BJ (cell line): ENCODE measurements at regions not wholly inside any gene's neighbourhood (a gene's known extent, or its start where the extent isn't known, plus 50 kb on each side); places are given as distances from the start of the nearest gene placed in this dataset.
A peak's percentile ranks its signal among the peaks of the same experiment; 100 is the strongest.

ENCODE experiments used
- CTCF ChIA-PET: fragments of 350-600 bp; formaldehyde crosslinking; extraction: SDS; loops from one replicate; lab custom pipeline; 2021; ENCODE audit warnings: antibody characterized with exemption, inconsistent platforms; lab: Yijun Ruan, JAX
- POLR2A ChIA-PET: fragments of 300-600 bp; sonication (Branson Sonifier 250); formaldehyde crosslinking; extraction: SDS; loops from one replicate; lab custom pipeline; 2021; ENCODE audit warnings: antibody characterized with exemption; lab: Charles Lee
- DNase-seq: peaks from one replicate; pipeline ENCODE4 v3.0.0-alpha.2; 2011; ENCODE audit warnings: low read depth
- H3K27me3 ChIP-seq: 2 replicates; pipeline ENCODE4 v1.6.0; 2011; ENCODE audit warnings: low read length; ENCODE audit not compliant: control insufficient read depth, insufficient read depth
- H3K36me3 ChIP-seq: 2 replicates; pipeline ENCODE4 v1.5.1; 2011; ENCODE audit warnings: low read length; ENCODE audit not compliant: control insufficient read depth, insufficient read depth
- H3K4me3 ChIP-seq: 2 replicates; pipeline ENCODE4 v1.5.1; 2011; ENCODE audit warnings: low read depth, mild to moderate bottlenecking, control low read depth, low read length
- TF ChIP-seq, protein P1 (sequence below): IDR thresholded peaks from 2 replicates; pipeline ENCODE4 v1.5.1; 2011; ENCODE audit warnings: low read depth, mild to moderate bottlenecking, control low read depth, inconsistent platforms, low read length, moderate library complexity; ENCODE audit not compliant: insufficient read depth

GRCh38 chr16:73172241-73172972 is 124.5 kb upstream of the ZFHX3 start:
- CTCF ChIA-PET, result interaction anchor here (0.7 to 1.3 kb wide), 2 partner anchors 9 to 37 kb away, joined by 3 to 4 read pairs; no protein-coding TSS in a partner anchor

DNA sequence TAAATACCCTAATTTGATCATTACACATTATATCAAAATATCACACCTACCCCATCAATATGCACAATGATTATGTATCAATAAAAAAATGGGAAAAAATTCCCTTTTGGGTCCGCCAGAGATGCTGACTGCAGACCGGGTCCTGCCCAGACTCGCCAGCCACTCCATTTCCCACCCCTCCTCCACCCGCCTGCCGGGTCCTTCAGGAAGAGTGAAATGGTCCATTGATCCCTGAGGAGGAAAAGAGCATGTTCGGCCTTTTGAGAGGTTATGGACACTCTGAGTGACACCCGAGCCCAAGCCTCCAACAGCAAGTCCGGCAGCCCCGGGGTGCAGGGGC is 123.9 kb upstream of the ZFHX3 start:
- H3K4me3 ChIP-seq, result no peak overlapping the region
- TF ChIP-seq, protein P1, sequence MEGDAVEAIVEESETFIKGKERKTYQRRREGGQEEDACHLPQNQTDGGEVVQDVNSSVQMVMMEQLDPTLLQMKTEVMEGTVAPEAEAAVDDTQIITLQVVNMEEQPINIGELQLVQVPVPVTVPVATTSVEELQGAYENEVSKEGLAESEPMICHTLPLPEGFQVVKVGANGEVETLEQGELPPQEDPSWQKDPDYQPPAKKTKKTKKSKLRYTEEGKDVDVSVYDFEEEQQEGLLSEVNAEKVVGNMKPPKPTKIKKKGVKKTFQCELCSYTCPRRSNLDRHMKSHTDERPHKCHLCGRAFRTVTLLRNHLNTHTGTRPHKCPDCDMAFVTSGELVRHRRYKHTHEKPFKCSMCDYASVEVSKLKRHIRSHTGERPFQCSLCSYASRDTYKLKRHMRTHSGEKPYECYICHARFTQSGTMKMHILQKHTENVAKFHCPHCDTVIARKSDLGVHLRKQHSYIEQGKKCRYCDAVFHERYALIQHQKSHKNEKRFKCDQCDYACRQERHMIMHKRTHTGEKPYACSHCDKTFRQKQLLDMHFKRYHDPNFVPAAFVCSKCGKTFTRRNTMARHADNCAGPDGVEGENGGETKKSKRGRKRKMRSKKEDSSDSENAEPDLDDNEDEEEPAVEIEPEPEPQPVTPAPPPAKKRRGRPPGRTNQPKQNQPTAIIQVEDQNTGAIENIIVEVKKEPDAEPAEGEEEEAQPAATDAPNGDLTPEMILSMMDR, result no peak
- CTCF ChIA-PET, result interaction anchor here (1.3 kb wide), 1 partner anchor 37 kb away, joined by 3 read pairs; no protein-coding TSS in a partner anchor
- POLR2A ChIA-PET, result no interaction called here
- peaks cover 3% of the 10 kb centered on the region for H3K27me3 ChIP-seq
- H3K36me3 ChIP-seq, result no peaks in the 10 kb centered on the region
- DNase-seq, result no peak

More at GRCh38 chr16:73172241-73172972, 124.5 kb upstream of the ZFHX3 start:
- TF ChIP-seq, protein P1, result peak; percentile 54
- Histone ChIP-seq H3K27me3 (peaks cover 3% of the 10 kb centered on the region), H3K36me3 (no peaks in the 10 kb centered on the region), H3K4me3 (no peak overlapping the region)
- POLR2A ChIA-PET, result interaction anchor here (0.7 kb wide), 2 partner anchors 30 to 125 kb away, joined by 18 to 21 read pairs; no protein-coding TSS in a partner anchor
- DNase-seq, result peak; percentile 65

- Histone ChIP-seq H3K4me3 (no peak overlapping the region), H3K36me3 (no peaks in the 10 kb centered on the region), H3K27me3 (peaks cover 3% of the 10 kb centered on the region)
- ChIA-PET POLR2A (no interaction called here), CTCF (no interaction called here)
- DNase-seq, result no peak
- TF ChIP-seq, protein P1, result no peak
These were observed 123.5 kb upstream of the ZFHX3 start for GRCh38 chr16:73171380-73171779.

DNA sequence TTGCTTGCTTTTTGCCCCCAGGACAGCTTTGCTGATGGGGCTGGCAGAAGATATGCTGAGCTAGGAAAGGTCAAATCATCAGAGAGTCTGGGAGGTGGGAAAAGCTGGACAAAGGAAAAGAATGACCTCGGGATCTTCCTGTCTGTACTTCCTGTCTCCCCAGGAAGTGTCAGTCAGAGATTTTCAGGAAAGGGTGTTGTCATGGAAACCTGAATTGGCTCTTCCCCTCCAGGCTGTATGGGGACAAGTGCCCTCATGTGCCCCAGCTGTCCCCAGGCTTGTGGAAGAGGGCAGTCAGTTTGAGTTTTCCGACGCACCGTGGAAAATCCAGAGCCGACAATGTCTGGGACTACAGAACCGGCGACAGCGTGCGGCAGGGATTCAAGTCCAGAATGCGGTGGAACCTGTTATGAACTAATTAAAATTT is 122.7 kb upstream of the ZFHX3 start:
- DNase-seq, result no peak
- Histone ChIP-seq H3K4me3 (no peak overlapping the region), H3K36me3 (no peaks in the 10 kb centered on the region), H3K27me3 (peaks cover 3% of the 10 kb centered on the region)
- ChIA-PET CTCF (no interaction called here), POLR2A (no interaction called here)
- TF ChIP-seq, protein P1, result no peak

GRCh38 chr16:73166947-73167550 is 119.1 kb upstream of the ZFHX3 start:
- no peak for DNase-seq
- Histone ChIP-seq H3K4me3 (no peak overlapping the region), H3K36me3 (no peaks in the 10 kb centered on the region), H3K27me3 (peaks cover 4% of the 10 kb centered on the region)
- CTCF ChIA-PET, result interaction anchor here (0.5 to 1.2 kb wide), 2 partner anchors 334 to 686 kb away, joined by 3 to 4 read pairs; no protein-coding TSS in a partner anchor
- POLR2A ChIA-PET, result no interaction called here
- TF ChIP-seq, protein P1, result no peak
